KMS-11 (cell line): ENCODE measurements at regions not wholly inside any gene's neighbourhood (a gene's known extent, or its start where the extent isn't known, plus 50 kb on each side); places are given as distances from the start of the nearest gene placed in this dataset.

ENCODE experiments used
- H2AFZ ChIP-seq: fragments of 200-600 bp; sonication (generic); 2 replicates; pipeline ENCODE4 v1.6.1; 2016; ENCODE audit warnings: antibody characterized with exemption, mixed run types, low read depth
- H3K27ac ChIP-seq: fragments of 200-600 bp; sonication (generic); 2 replicates; pipeline ENCODE4 v1.6.1; 2016; ENCODE audit warnings: mild to moderate bottlenecking, mixed run types
- H3K27me3 ChIP-seq: fragments of 200-600 bp; sonication (generic); 2 replicates; pipeline ENCODE4 v1.6.1; 2017; ENCODE audit warnings: mild to moderate bottlenecking, low read depth, mixed run types, moderate library complexity; ENCODE audit not compliant: insufficient read depth
- H3K36me3 ChIP-seq: fragments of 200-600 bp; sonication (generic); 2 replicates; pipeline ENCODE4 v1.6.1; 2017; ENCODE audit warnings: mild to moderate bottlenecking, mixed run types; ENCODE audit not compliant: insufficient read depth
- H3K4me1 ChIP-seq: fragments of 200-600 bp; sonication (generic); 2 replicates; pipeline ENCODE4 v1.6.1; 2016; ENCODE audit warnings: mild to moderate bottlenecking, low read depth, mixed run types; ENCODE audit not compliant: poor library complexity, severe bottlenecking
- H3K4me2 ChIP-seq: fragments of 200-600 bp; sonication (generic); 2 replicates; pipeline ENCODE4 v1.7.0; 2016; ENCODE audit warnings: mild to moderate bottlenecking, mixed run types
- H3K4me3 ChIP-seq: fragments of 200-600 bp; sonication (generic); IDR thresholded peaks from 2 replicates; pipeline ENCODE4 v1.6.1; 2017; ENCODE audit warnings: low read depth, low read length, mixed read lengths; ENCODE audit not compliant: insufficient read depth
- H3K79me2 ChIP-seq: fragments of 200-600 bp; sonication (generic); 2 replicates; pipeline ENCODE4 v1.6.1; 2016; ENCODE audit warnings: low read depth, mixed run types; ENCODE audit not compliant: insufficient read depth
- H3K9ac ChIP-seq: fragments of 200-600 bp; sonication (generic); 2 replicates; pipeline ENCODE4 v1.6.1; 2016; ENCODE audit warnings: mild to moderate bottlenecking, mixed run types
- H4K20me1 ChIP-seq: fragments of 200-600 bp; sonication (generic); 2 replicates; pipeline ENCODE4 v1.6.1; 2016; ENCODE audit warnings: mild to moderate bottlenecking, mixed run types; ENCODE audit not compliant: insufficient read depth
- CTCF ChIP-seq: fragments of 200-600 bp; sonication (generic); conservative IDR thresholded peaks from 2 replicates; pipeline ENCODE4 v1.6.1; 2017; ENCODE audit warnings: low read depth, mild to moderate bottlenecking, antibody characterized with exemption, low read length, moderate library complexity, mixed read lengths

GRCh38 chr4:89531932-89532640 is 224.5 kb upstream of the GPRIN3 start:
- no peaks in the 10 kb centered on the region for H3K27me3 ChIP-seq
- H3K27ac ChIP-seq, result no peak overlapping the region
- no peaks in the 10 kb centered on the region for H3K36me3 ChIP-seq
- no peak for TF ChIP-seq CTCF
- no peak overlapping the region for H3K9ac ChIP-seq
- no peaks in the 10 kb centered on the region for H3K4me1 ChIP-seq
- H3K4me2 ChIP-seq, result no peak overlapping the region
- no peak overlapping the region for H2AFZ ChIP-seq
- no peaks in the 10 kb centered on the region for H4K20me1 ChIP-seq
- no peak overlapping the region for H3K4me3 ChIP-seq
- no peaks in the 10 kb centered on the region for H3K79me2 ChIP-seq

GRCh38 chr4:89528526-89529133 is 221.0 kb upstream of the GPRIN3 start:
- no peak overlapping the region for H2AFZ ChIP-seq
- H3K9ac ChIP-seq, result no peak overlapping the region
- no peaks in the 10 kb centered on the region for H3K4me1 ChIP-seq
- H3K4me2 ChIP-seq, result no peak overlapping the region
- no peaks in the 10 kb centered on the region for H3K36me3 ChIP-seq
- no peak overlapping the region for H3K4me3 ChIP-seq
- H3K27ac ChIP-seq, result no peak overlapping the region
- TF ChIP-seq CTCF, result no peak
- no peaks in the 10 kb centered on the region for H4K20me1 ChIP-seq
- H3K79me2 ChIP-seq, result no peaks in the 10 kb centered on the region
- no peaks in the 10 kb centered on the region for H3K27me3 ChIP-seq

GRCh38 chr4:89521826-89522225 is 214.2 kb upstream of the GPRIN3 start:
- Histone ChIP-seq H3K27me3 (no peaks in the 10 kb centered on the region), H3K4me3 (no peak overlapping the region), H4K20me1 (no peaks in the 10 kb centered on the region), H3K9ac (no peak overlapping the region), H2AFZ (no peak overlapping the region), H3K27ac (no peak overlapping the region), H3K79me2 (no peaks in the 10 kb centered on the region), H3K4me1 (no peaks in the 10 kb centered on the region), H3K4me2 (no peak overlapping the region), H3K36me3 (no peaks in the 10 kb centered on the region)
- TF ChIP-seq CTCF, result no peak

- Histone ChIP-seq H4K20me1 (no peaks in the 10 kb centered on the region), H3K4me1 (no peaks in the 10 kb centered on the region), H3K79me2 (no peaks in the 10 kb centered on the region), H3K36me3 (no peaks in the 10 kb centered on the region), H3K27ac (no peak overlapping the region), H3K4me3 (no peak overlapping the region), H3K9ac (no peak overlapping the region), H3K27me3 (no peaks in the 10 kb centered on the region), H3K4me2 (no peak overlapping the region), H2AFZ (no peak overlapping the region)
- no peak for TF ChIP-seq CTCF
Measured at GRCh38 chr4:89519771-89520320, 212.2 kb upstream of the GPRIN3 start.
